HG02642 (cell line): ENCODE measurements at regions not wholly inside any gene's neighbourhood (a gene's known extent, or its start where the extent isn't known, plus 50 kb on each side); places are given as distances from the start of the nearest gene placed in this dataset.

Experiments used
- ATAC-seq: cut with Tn5 transposase; IDR thresholded peaks from one replicate; pipeline ENCODE4 v1.9.1; 2021; ENCODE audit warnings: mild to moderate bottlenecking; ENCODE audit not compliant: unreplicated experiment, poor library complexity

GRCh38 chr11:106446302-106446701 is 368.8 kb downstream of the AASDHPPT start:
- ATAC-seq, result no peak

GRCh38 chr11:106446955-106447354 is 369.5 kb downstream of the AASDHPPT start:
- no peak for ATAC-seq

GRCh38 chr11:106447631-106448191 is 370.2 kb downstream of the AASDHPPT start:
- ATAC-seq, result no peak

GRCh38 chr11:106449763-106450162 is 372.3 kb downstream of the AASDHPPT start:
- ATAC-seq, result no peak

DNA sequence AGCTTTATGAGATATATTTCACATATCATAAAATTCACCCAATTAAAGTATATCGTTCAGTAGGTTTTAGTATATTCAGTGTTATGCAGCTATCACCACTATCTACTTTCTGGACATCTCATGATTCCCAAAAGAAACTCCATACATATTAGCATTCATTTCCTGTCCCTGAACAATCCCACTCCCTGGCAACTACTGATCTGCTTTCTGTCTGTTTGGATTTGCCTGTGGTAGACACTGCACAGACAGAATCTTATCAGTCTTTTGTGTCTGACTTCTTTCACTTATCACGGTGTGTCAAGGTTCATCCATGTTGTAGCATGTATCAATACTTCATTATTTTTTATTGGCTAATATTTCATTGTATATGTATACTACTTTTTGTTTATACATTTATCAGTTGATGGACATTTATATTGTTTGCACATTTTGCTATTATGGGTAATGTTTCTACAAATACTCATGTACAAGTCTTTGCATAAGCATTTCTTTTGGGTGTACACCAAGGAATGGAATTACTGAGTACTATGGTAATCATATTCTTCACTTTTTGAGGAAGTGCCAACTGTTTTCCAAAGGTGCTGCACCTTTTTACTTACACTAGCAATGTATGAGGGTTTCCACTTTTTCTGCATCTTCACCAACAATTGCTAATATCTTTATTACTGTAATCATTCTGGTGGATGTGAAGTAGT is 373.9 kb downstream of the AASDHPPT start:
- no peak for ATAC-seq

DNA sequence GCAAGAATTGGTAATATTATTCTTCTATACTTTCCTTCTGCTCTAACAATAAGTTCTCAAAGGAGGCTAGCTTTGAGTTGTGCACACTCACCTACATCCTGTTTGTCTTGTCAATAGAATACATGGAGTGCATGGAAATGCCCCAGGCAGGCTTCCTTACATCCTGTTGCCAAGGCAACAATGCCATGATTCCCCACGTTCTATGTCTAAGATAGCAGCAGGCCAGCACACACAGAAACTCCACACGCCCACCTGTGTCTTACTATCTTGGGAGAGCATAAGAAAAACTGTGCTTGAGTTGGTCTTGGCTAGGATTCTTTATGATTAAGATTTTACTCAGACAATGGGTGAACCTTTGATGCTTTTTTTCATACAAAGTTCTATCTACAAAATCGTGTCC is 379.2 kb downstream of the AASDHPPT start:
- no peak for ATAC-seq

- no peak for ATAC-seq
Measured at GRCh38 chr11:106457727-106458126, 380.3 kb downstream of the AASDHPPT start.

GRCh38 chr11:106459135-106459534 is 381.7 kb downstream of the AASDHPPT start:
- ATAC-seq, result no peak

DNA sequence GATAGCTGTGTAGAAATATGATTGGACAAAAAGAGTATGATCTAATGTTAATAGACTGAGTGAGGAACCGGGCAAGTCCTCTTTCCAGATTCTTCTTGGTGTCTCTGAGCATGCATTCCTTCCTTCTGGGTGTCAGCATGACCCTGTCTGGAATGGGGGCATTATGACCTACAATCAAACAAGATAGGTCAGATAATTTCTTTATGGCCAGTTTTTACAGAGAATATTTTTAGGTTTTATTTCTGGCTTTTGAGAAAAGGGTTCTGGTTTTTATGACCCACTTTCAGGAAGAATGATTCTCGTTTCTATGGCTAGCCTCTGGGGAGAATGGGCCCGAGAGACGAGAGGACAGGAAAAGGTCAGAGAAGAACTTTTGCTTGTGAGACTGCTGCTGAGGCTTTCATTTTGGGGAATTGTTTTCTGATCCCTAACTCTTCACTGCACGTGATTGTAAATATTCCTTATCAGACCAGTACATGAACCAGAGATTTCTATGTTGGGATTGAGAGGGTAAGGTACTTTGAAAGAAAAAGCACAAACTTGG is 383.8 kb downstream of the AASDHPPT start:
- ATAC-seq, result no peak

DNA sequence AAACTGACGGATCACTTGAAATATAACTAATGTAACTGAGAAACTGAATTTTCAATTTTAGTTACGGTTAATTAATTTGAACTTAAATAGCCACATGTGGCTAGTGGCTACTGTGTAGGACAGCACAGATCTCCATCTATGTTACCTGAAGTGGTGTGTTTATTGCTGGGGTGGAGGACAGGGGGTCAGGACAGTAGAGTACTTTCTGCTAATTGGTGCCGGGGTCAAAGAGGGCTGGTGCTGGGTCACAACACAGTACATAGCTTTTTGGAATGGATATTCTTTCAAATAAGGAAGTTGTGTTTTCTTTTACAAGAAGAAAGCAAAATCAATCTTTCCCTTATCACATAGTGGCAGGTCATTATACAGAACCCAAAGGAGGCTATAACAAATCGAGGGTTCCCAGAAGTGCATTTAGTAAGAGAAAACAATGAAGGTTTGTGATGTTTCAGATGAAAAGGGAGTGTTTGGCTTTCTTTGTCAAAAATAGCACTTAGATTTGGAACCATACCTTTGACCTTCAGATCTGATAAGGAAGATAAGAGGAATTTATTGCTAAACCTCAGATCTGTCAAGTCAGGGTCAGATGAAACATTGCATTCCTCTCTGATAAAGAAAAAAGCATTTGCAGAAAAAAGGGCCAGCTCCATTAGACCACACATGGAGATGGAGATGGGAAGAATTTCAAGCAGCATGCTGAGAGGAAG is 384.5 kb downstream of the AASDHPPT start:
- ATAC-seq, result no peak

DNA sequence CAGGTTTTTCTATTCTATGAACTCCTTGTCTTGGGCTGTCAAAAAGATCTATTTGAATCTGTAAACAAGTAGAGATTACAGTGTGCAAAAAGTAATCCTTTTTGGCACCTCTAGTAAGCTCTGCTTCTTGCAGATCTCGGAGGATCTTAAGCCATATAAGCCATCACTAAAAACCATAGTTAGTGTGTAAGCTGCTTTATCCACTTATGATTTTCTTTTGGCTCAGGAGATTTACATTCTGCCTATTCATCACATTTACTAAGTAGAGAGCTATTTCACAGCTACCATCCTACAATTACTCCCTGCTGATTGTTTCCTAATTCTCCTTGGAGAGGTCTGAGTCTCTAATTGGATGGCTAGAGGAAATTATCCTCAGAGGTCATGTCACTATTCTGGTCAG is 385.7 kb downstream of the AASDHPPT start:
- ATAC-seq, result no peak

GRCh38 chr11:106463796-106464201 is 386.3 kb downstream of the AASDHPPT start:
- no peak for ATAC-seq

- no peak for ATAC-seq
Measured at GRCh38 chr11:106464728-106465127, 387.3 kb downstream of the AASDHPPT start.

DNA sequence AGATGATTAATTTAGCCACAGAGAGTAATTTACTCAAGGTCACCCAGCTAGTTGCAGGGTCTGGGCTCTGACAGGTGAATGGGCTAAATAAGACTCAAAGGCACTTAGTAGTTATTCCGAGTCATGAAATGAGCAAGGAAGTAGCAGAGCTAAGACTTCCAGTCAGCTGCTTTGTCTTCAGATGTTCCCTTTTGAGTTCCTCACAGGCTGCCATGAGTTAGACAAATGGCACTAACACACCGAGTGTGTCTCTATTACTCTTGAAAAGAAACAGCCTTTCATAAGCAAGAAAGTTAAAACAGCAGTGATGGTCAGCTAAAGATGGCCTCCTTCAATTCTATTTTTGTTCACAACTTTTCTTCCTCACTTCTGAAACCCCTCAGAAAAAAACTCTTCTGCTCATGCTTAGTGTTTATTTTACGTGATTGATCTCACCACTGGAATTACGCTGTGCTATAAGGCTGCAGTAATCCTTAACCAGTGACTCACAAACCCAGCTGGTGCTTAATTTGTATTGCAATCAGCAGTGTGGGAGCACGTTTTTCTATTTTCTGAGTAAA is 389.1 kb downstream of the AASDHPPT start:
- ATAC-seq, result no peak

- no peak for ATAC-seq
Measured at GRCh38 chr11:106467501-106467900, 390.0 kb downstream of the AASDHPPT start.

- no peak for ATAC-seq
Measured at GRCh38 chr11:106468086-106468485, 390.6 kb downstream of the AASDHPPT start.

GRCh38 chr11:106468531-106468930 is 391.1 kb downstream of the AASDHPPT start:
- no peak for ATAC-seq

GRCh38 chr11:106470230-106470629 is 392.8 kb downstream of the AASDHPPT start:
- ATAC-seq, result no peak

DNA sequence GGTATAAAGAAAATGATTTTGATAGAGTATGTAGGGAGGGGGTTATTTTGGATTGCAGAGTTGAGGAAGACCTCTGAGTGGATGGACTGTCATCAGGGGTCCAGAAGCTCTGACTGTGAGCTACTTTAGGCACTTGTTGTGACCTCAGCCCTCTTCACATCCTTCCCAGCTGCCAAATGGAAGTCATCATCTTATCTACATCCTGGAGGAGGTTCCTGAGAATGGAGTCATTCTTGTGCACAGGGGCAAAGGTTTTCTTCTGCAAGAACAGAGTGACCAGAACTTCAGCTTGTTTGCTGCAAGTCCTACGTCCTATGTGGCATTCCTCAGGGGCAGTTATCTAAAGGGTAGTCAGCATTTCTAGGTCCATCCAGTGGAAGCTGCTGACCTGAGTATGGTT is 393.8 kb downstream of the AASDHPPT start:
- no peak for ATAC-seq

DNA sequence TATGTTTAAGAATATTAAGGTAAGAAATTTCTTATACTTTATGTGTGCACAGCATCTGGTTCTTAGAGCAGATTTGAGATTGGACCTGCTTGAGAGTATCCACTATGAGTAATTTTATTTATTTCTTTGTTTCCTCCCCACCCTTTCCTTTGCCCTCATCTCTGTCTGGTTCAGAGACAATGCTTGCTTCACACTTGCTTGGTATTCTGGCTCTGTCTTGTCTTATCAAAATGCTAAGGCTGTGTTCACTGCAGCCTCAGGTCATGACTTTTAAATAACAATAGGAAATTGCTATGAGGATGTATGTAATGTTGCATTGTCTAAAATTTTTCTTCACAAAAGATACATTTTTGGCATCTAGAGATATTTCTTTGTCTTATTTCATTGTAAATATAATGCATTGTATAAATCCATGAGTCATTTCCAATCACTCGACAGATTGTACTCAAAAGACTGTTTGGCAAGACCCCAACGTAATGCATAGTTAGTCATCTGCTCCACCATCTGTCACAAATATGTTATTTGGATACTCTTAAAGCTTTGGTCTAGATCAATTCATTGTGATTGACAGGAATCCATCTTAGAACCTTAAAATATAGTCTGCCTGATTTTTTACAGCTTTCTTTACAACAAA is 395.7 kb downstream of the AASDHPPT start:
- ATAC-seq, result no peak

DNA sequence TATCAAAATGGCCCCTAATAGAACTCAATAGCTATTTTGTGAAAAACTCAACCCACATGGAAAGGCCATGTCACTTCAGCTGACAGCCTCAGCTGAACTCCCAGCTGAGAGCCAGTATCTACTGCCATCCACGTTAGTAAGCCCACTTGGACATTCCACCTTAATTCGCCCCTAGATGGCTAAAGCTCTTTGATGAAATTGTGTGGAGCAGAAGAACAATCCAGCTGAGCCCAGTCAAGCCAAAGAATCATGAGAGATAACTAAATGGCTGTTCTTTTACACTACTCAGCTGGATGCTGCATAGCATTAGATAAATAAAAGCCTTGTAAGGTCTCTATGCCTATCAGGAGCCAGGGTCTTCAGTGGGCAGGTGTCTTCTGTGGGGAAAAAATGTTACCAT is 396.8 kb downstream of the AASDHPPT start:
- ATAC-seq, result no peak
